Astrocyte of the cerebellum (primary cell): ENCODE measurements at regions not wholly inside any gene's neighbourhood (a gene's known extent, or its start where the extent isn't known, plus 50 kb on each side); places are given as distances from the start of the nearest gene placed in this dataset.
"Not testable (repeated sequence)": the region's sequence is repeated elsewhere in the genome, so short reads cannot be mapped to it uniquely, and the experiment has no call there.

Experiments
- DNase-seq: peaks from one replicate; pipeline ENCODE4 v3.0.0-alpha.2; 2011; ENCODE audit warnings: low read depth
- H3K4me3 ChIP-seq: 2 replicates; pipeline ENCODE4 v1.5.1; 2011; ENCODE audit warnings: mild to moderate bottlenecking, low read depth, low read length, moderate library complexity
- in situ Hi-C: cut with HindIII; loops from 2 replicates; pipeline ENCODE4 v1.10.0; 2017; ENCODE audit warnings: low sequenced_read_pairs
- TF ChIP-seq, protein P1 (sequence below): IDR thresholded peaks from 2 replicates; pipeline ENCODE4 v1.5.1; 2012; ENCODE audit warnings: low read length, low read depth, moderate library complexity, mild to moderate bottlenecking; ENCODE audit errors: missing control alignments

DNA sequence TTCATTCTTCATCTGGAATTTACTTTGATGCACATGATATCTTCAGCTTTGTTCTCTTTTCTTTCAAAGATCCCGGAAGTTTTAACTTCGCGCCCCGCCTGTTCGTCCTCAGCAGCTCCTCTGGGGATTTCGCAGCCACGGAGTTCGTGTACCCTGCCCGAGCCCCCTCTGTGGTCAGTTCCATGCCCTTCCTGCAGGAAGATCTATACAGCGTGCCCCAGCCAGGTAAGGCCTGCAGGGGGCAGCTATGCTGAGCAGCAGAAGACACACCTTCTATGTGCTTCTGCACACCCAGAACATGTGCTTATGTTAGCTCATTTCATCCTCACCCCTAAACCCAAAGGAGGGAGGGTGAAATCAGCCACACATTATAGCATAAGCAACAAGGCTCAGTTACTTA is 79.7 kb upstream of the LYZL2 start:
- in situ Hi-C loops: no loop called here
- DNase-seq: no peak
- TF ChIP-seq, protein P1, sequence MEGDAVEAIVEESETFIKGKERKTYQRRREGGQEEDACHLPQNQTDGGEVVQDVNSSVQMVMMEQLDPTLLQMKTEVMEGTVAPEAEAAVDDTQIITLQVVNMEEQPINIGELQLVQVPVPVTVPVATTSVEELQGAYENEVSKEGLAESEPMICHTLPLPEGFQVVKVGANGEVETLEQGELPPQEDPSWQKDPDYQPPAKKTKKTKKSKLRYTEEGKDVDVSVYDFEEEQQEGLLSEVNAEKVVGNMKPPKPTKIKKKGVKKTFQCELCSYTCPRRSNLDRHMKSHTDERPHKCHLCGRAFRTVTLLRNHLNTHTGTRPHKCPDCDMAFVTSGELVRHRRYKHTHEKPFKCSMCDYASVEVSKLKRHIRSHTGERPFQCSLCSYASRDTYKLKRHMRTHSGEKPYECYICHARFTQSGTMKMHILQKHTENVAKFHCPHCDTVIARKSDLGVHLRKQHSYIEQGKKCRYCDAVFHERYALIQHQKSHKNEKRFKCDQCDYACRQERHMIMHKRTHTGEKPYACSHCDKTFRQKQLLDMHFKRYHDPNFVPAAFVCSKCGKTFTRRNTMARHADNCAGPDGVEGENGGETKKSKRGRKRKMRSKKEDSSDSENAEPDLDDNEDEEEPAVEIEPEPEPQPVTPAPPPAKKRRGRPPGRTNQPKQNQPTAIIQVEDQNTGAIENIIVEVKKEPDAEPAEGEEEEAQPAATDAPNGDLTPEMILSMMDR: no peak
- no peak overlapping the region for H3K4me3 ChIP-seq

DNA sequence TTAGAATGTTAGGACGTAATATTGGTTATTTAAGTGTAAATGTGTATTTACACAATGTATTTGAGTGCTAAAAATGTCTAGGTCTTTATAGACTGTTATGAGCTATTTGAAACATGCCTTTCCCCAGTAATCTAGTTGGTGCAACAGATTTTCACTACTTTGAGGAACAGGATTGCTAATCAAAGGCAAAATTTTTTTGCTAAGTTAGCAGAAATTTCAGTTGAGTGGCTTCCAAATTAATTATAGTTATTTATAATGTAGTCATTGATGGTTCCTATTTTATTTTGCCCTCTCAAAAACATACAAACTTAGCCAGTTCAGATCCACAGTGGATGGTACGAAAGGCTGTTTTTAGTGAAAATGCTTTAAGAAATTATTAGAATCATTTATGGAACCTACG is 78.7 kb upstream of the LYZL2 start:
- no peak for DNase-seq
- in situ Hi-C loops: no loop called here
- TF ChIP-seq, protein P1: no peak

DNA sequence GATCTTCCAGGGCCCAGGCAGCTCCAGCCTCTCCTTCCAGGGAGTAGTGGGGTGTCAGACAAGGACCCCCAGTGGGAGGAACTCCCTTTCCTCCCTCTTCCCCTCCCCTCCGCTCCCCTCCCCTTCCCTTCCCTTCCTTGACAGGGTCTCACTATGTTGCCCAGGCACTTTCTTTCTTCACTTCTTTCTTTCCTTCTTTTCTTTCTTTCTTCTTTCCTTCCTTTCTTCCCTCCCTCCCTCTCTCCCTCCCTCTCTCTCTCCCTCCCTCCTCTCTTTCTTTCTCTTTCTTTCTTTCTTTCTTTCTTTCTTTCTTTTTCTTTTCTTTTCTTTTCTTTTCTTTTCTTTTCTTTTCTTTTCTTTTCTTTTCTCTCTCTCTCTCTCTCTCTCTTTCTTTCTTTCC is 76.6 kb upstream of the LYZL2 start:
- in situ Hi-C loops, H3K4me3 ChIP-seq, DNase-seq: not testable (repeated sequence)

More for the DNA sequence above, 78.7 kb upstream of the LYZL2 start:
- no peak overlapping the region for H3K4me3 ChIP-seq

DNA sequence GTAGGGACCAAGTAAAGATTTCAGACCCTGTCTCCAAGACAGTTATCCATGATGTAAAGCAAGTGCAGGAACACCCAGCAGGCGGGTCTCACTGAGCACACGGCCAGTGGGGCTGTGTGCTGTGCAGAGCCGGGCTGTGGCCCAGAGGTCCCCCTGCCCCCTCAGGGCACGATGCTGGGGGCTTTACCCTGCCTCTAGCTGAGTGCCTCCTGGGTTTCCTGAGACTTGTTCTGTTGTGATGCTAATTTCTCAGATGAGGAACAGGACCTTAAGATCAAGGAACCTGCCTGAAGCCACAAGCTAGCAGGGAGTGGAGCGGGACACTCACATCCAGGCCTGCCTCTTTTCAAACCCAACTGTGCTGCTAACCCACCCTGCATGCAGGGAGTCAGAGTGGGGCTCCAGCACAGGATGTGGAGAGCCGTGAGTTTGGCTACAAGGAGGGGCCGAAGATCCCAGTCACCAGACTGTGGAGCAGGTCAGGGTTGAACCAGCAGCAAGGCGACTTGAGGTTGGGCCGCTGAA is 76.1 kb upstream of the LYZL2 start:
- no peak for DNase-seq
- in situ Hi-C loops: no loop called here
- TF ChIP-seq, protein P1: no peak
- H3K4me3 ChIP-seq: no peak overlapping the region

DNA sequence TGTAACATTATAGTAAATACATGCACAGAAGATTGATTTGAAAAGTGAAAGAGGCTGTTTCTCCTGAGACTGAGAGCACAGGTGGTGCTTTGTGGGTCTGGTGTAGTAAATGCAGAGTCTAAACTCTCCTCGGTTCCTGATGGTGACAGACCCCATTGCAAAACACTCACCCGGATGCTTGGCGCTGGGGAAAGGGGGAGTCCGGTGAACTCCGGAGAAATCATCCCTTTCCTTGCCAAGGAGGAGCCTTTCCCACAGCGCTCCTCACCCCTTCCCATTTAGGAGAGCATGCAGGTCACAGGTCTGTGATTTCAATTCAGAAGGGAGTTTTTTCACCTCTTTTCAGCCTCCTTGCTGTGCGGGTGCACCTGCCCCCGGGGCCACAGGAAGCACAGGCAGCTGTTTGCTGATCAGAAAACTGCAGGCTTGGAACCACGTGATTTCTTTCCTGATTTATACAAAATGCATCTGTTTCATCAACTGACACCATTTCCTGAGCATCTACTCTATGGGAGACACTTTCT is 75.6 kb upstream of the LYZL2 start:
- TF ChIP-seq, protein P1: no peak
- DNase-seq: no peak
- in situ Hi-C loops: no loop called here
- H3K4me3 ChIP-seq: no peak overlapping the region

DNA sequence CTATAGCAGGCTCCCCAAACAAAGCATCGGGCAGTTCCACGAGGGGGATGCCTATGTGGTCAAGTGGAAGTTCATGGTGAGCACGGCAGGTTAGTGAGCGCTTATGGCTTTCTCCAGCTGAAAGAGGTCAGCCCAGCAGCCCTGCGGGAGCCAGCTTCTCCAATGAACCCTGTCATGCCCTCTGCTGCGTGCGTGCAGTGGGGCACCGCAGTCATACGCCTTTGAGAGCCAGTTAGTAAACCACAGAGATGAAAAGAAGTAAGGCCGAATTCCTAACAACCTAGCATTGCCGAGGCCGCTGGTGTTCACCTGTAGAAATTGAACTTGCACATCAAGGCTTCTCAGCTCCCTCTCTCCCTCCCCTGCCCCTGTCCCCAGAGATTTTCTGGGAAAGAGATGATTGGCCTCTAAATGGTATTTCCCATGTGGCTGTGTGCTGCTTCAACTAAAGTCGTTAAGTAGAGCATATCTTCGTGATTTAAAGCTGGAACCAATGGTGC is 75.1 kb upstream of the LYZL2 start:
- in situ Hi-C loops, H3K4me3 ChIP-seq, DNase-seq: not testable (repeated sequence)

DNA sequence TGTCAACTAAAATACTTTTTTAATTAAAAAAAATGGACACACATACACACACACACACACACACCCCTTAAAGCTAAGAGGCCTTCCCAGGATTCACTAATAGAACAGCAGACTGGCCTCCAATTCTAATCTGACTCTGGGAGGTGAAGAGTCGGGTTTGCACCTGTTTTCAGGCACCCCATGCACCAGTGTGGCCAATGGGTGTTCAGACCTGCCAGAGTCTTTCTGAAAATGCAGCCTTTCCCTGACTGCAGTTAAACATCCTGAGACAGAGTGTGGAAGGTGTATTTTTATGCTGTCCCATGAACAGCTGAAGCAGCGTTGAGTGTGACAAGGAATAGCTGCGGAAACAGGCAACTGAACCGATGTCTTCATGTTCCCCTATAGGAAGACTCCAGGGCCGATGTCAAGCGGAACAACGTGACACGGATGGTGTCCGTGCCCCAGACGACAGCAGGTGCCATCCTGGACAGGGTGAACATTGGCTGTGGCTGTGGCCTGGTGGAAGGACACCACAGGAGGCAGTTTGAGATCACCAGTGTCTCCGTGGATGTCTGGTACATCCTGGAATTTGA is 74.6 kb upstream of the LYZL2 start:
- H3K4me3 ChIP-seq: no peak overlapping the region
- in situ Hi-C loops: no loop called here
- TF ChIP-seq, protein P1: no peak
- no peak for DNase-seq

DNA sequence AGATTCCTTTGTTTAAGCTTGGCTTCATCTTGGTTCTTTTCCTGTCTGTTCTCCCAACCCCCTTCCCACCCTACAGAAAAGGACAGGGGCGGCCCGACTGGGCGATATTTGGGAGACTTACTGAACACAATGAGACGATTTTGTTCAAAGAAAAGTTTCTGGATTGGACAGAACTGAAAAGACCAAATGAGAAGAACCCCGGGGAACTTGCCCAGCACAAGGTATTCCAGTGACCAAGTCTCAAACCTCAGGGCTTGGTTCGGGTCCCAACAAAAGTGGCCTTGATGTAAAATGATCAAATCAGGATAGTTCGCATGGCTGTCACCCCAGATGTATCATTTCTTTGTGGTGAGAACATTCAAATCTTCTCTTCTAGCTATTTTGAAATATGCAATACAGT is 73.9 kb upstream of the LYZL2 start:
- DNase-seq, H3K4me3 ChIP-seq, in situ Hi-C loops: not testable (repeated sequence)
